GM12892 (cell line): ENCODE measurements at regions not wholly inside any gene's neighbourhood (a gene's known extent, or its start where the extent isn't known, plus 50 kb on each side); places are given as distances from the start of the nearest gene placed in this dataset.

ENCODE experiments used
- POLR2A ChIP-seq: IDR thresholded peaks from 2 replicates; pipeline ENCODE4 v1.6.1; 2011; ENCODE audit warnings: low read depth, low read length, control low read depth
- POLR2AphosphoS5 ChIP-seq: IDR thresholded peaks from 2 replicates; pipeline ENCODE4 v1.6.1; 2011; ENCODE audit warnings: low read depth, low read length, control low read depth
- TAF1 ChIP-seq: IDR thresholded peaks from 2 replicates; pipeline ENCODE4 v1.6.1; 2011; ENCODE audit warnings: low read depth, mild to moderate bottlenecking, control low read depth, low read length, borderline replicate concordance

DNA sequence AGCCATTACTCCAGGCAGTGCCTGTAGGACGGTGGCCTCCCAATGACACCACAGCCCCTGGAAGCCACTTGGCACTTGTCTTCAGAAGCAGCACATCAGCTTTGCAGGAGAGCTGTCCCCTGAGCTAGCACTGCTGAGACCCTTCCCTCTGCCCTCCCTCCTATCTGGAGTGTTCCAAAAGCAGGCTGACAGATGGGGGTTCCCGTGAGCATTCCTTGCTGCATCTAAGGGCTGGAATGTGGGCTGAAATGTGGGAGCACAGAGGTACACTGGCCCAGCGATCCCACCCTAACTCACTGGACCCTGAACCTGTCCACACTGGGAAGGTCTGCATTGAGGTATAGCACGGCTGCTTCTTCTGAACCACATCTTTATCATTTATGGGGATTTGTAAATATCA lies 230.1 kb downstream of the ANAPC1 start:
- no peak for TF ChIP-seq POLR2A
- no peak for TF ChIP-seq POLR2AphosphoS5
- TF ChIP-seq TAF1: no peak
